Right lobe of liver (tissue), 6 donors: ENCODE measurements at regions not wholly inside any gene's neighbourhood (a gene's known extent, or its start where the extent isn't known, plus 50 kb on each side); places are given as distances from the start of the nearest gene placed in this dataset.
"Not testable (repeated sequence)": the region's sequence is repeated elsewhere in the genome, so short reads cannot be mapped to it uniquely, and the experiment has no call there.

Source experiments
- ATAC-seq, 4 donors: fragments of 200-7000 bp; cut with Tn5 transposase; one replicate each; pipeline ENCODE4 v1.9.1; 2020; ENCODE audit warnings: mild to moderate bottlenecking in 4 of 4, moderate library complexity in 4 of 4
- DNase-seq, 3 donors: peaks; one replicate each; pipeline ENCODE4 v3.0.0-alpha.2; 2020
- H3K27ac ChIP-seq, 3 donors: fragments of 200-600 bp; one replicate each; pipeline ENCODE4 v1.8.0; 2022
- H3K27me3 ChIP-seq, 2 donors: fragments of 200-600 bp; one replicate each; pipeline ENCODE4 v1.8.0; 2022
- H3K36me3 ChIP-seq, 4 donors: fragments of 200-600 bp; sonication (generic) in 1 of 4; one replicate each; pipeline versions ENCODE4 v1.5.1 to v1.8.0; 2017 to 2022; ENCODE audit warnings: control low read depth in 1 of 4
- H3K4me1 ChIP-seq, 4 donors: fragments of 200-600 bp; sonication (generic) in 1 of 4; one replicate each; pipeline versions ENCODE4 v1.5.1 to v1.8.0; 2017 to 2022; ENCODE audit warnings: control low read depth in 1 of 4
- H3K4me3 ChIP-seq, 3 donors: fragments of 200-600 bp; one replicate each; pipeline ENCODE4 v1.8.0; 2022
- H3K9me3 ChIP-seq, 4 donors: fragments of 200-600 bp; sonication (generic) in 1 of 4; one replicate each; pipeline versions ENCODE4 v1.5.1 to v1.8.0; 2017 to 2022; ENCODE audit warnings: control low read depth in 1 of 4
- POLR2A ChIP-seq: fragments of 450-650 bp; IDR thresholded peaks from one replicate; pipeline ENCODE4 v1.6.1; 2017; ENCODE audit warnings: antibody characterized with exemption, mild to moderate bottlenecking
- WGBS: methylation state at CpG from one replicate; pipeline ENCODE4 v1.1.6; 2018; ENCODE audit warnings: low coverage, low lambda C conversion rate; ENCODE audit not compliant: insufficient coverage; ENCODE audit errors: missing lambda C conversion rate; 5-methylcytosine and 5-hydroxymethylcytosine counted together
- intact Hi-C, 2 donors: fragments of 100-400 bp; cut with DNase I; formaldehyde crosslinking; loops; one replicate each; pipeline versions ENCODE4 v1.11.2 to v1.14.1; 2022
- TF ChIP-seq, protein P1 (sequence below), 4 donors: fragments of 200-600 bp in 3 of 4; fragments of 450-650 bp in 1 of 4; IDR thresholded peaks; one replicate each; pipeline versions ENCODE4 v1.5.1 to v1.8.0; 2016 to 2022; ENCODE audit warnings: antibody characterized with exemption in 4 of 4, mild to moderate bottlenecking in 2 of 4
- donor health status: DM: no; HTN: yes; CAD: no.
- donor health status: DM: no; HTN: no; CAD: no.
- donor health status: DM: no; HTN: no; CAD: no.
- donor health status: DM: no; HTN: yes; CAD: no.
- donor health status: DM: no; HTN: yes; CAD: no.

DNA sequence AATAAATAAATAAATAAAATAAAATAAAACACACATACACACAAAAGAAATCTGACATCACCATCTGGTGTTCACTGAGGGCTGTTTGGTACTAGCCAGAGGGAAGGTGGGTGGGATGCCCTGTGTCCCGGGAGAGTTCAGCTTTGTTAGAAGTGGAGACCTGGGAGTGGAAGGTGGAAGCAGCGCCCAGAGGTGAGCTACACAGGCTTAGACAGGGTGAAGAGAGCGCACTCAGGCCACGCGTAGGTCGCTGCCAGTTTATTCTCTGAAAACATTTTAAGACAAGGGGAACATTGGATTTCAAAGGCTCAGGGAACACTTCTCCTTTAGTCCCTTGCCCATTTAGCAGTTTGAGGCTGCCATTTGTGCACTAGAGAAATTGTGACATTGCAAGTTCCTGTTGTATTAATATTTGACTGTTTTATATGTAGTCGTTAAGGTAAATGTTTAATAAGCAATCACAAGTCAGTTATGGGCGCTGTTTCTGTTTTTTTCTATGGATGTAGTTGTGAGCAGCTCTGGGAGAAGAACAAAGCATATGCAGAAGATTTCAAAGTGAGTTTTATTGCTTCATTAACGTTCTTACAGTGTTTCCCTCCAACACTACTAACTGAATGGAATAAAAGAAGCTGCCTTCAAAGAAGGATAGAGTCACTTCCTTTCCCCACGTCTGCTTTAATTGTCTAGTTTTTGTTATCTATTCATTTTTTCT, 405.5 kb upstream of the NR3C2 start:
- 87% methylated on average over 9 of the region's 10 CpGs for WGBS
- ATAC-seq (no peak), DNase-seq (no peak)
- intact Hi-C loops, result no loop called here
- no peaks in the 10 kb centered on the region for H3K27me3 ChIP-seq
- no peak overlapping the region for H3K4me3 ChIP-seq
- no peak overlapping the region for H3K27ac ChIP-seq
- H3K36me3 ChIP-seq, result no peaks in the 10 kb centered on the region
- H3K9me3 ChIP-seq, result no peaks in the 10 kb centered on the region
- H3K4me1 ChIP-seq, result peaks cover 0 to 14% (median 4%) of the 10 kb centered on the region in 4 donors
- no peak for TF ChIP-seq POLR2A
- TF ChIP-seq, protein P1, sequence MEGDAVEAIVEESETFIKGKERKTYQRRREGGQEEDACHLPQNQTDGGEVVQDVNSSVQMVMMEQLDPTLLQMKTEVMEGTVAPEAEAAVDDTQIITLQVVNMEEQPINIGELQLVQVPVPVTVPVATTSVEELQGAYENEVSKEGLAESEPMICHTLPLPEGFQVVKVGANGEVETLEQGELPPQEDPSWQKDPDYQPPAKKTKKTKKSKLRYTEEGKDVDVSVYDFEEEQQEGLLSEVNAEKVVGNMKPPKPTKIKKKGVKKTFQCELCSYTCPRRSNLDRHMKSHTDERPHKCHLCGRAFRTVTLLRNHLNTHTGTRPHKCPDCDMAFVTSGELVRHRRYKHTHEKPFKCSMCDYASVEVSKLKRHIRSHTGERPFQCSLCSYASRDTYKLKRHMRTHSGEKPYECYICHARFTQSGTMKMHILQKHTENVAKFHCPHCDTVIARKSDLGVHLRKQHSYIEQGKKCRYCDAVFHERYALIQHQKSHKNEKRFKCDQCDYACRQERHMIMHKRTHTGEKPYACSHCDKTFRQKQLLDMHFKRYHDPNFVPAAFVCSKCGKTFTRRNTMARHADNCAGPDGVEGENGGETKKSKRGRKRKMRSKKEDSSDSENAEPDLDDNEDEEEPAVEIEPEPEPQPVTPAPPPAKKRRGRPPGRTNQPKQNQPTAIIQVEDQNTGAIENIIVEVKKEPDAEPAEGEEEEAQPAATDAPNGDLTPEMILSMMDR (IDR thresholded peaks at IDR 0.05), result no peak

DNA sequence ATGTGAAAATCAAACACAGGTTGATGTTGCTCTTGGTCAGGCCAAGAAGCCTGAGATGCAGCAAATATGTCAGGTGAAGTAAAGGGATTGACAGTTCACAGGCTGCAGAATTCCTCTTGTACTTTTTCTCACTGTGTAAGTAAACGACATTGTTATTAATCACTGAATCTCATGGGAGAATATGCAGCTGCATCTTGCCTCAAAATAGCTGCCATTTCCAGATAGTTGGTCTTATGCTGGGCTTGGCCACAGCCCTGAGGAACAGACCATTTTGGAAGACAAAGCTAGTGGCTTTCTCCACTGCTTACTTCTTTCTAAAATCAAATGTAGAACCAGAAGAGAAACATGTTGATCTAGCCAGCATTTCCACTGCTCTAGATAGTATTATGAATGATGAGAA, 403.4 kb upstream of the NR3C2 start:
- Histone ChIP-seq H3K9me3 (no peaks in the 10 kb centered on the region), H3K27me3 (no peaks in the 10 kb centered on the region), H3K4me3 (no peak overlapping the region), H3K4me1 (peaks cover 0 to 9% (median 4%) of the 10 kb centered on the region in 4 donors), H3K27ac (no peak overlapping the region), H3K36me3 (no peaks in the 10 kb centered on the region)
- ATAC-seq, result no peak
- 88% methylated on average over 1 of the region's 1 CpG for WGBS
- intact Hi-C loops, result no loop called here
- no peak for DNase-seq
- TF ChIP-seq, protein P1 (IDR thresholded peaks at IDR 0.05), result no peak
- no peak for TF ChIP-seq POLR2A

DNA sequence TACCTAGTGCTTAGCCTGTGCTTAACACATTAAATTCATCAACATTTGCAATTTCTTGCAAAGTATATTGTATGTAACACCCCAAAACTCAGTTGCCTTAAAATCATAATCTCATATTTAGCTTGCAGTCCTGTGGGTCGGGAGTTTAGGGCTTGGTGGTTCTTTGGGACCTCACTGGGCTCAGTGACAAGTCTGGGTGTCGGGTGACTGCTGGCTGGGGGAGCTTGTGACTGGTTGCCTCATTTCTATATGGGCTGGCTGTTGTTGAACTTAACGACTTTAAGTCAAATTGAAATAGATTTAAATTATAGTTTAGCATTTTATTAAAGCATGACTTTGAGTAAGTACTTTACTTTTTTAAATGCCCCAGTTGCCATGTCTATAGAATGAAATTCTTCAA, 401.4 kb upstream of the NR3C2 start:
- DNase-seq (no peak), ATAC-seq (no peak)
- no peaks in the 10 kb centered on the region for H3K4me1 ChIP-seq
- TF ChIP-seq POLR2A, result no peak
- TF ChIP-seq, protein P1 (IDR thresholded peaks at IDR 0.05), result no peak
- intact Hi-C loops, result no loop called here
- H3K27ac ChIP-seq, result no peak overlapping the region
- no peaks in the 10 kb centered on the region for H3K27me3 ChIP-seq
- H3K36me3 ChIP-seq, result no peaks in the 10 kb centered on the region
- no peak overlapping the region for H3K4me3 ChIP-seq
- WGBS, result 85% methylated on average over 3 of the region's 3 CpGs
- H3K9me3 ChIP-seq, result no peaks in the 10 kb centered on the region

DNA sequence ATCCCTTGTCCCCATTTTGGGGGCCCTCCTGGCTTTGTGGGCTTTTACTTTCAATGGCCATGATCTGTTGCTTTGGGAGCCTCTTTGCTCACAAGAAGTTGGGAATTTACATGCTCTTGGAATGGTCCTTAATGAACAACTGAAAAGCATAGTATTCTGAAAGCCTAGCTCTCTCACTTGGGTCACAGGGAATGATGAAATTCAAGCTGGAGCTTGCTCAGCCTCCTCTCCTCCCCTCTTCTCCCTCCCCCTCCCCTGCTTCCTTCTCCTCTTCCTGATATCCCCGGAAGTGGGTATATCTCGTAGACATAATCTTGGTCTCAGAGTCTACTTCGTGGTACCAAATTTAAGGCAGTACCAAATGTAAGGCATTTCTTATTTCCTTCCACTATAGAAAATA, 400.6 kb upstream of the NR3C2 start:
- Histone ChIP-seq H3K27ac (no peak overlapping the region), H3K27me3 (no peaks in the 10 kb centered on the region), H3K4me3 (no peak overlapping the region), H3K36me3 (no peaks in the 10 kb centered on the region), H3K4me1 (no peaks in the 10 kb centered on the region), H3K9me3 (no peaks in the 10 kb centered on the region)
- TF ChIP-seq, protein P1 (IDR thresholded peaks at IDR 0.05), result no peak
- TF ChIP-seq POLR2A, result no peak
- WGBS, result 69% methylated on average over 3 of the region's 3 CpGs
- intact Hi-C loops, result no loop called here
- ATAC-seq (no peak), DNase-seq (no peak)

DNA sequence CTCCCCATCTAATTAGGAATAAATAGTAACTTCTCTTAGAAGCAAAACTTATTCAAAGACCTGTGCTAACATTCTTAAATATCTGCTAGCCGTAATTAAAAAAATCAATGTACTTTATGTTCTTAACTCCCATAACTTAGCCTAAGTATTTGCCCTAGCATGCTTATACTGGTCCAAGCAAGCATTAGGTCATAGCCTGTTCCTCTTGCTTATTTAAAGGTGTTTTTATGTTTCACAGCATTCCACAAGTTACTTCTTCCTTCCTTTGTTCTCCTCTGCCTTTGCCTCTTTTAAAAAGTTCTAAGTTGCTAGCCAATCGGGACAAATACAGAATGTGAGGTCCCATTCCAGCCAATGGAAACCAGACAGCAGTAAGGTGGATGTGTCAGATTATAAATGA, 395.4 kb upstream of the NR3C2 start:
- intact Hi-C loops, H3K4me3 ChIP-seq, H3K36me3 ChIP-seq, ATAC-seq, H3K27me3 ChIP-seq, DNase-seq, H3K4me1 ChIP-seq, H3K9me3 ChIP-seq, H3K27ac ChIP-seq: not testable (repeated sequence)
- WGBS, result 84% methylated on average over 2 of the region's 2 CpGs
